ENCODE measurements at regions not wholly inside any gene's neighbourhood (a gene's known extent, or its start where the extent isn't known, plus 50 kb on each side); places are given as distances from the start of the nearest gene placed in this dataset.

DNA sequence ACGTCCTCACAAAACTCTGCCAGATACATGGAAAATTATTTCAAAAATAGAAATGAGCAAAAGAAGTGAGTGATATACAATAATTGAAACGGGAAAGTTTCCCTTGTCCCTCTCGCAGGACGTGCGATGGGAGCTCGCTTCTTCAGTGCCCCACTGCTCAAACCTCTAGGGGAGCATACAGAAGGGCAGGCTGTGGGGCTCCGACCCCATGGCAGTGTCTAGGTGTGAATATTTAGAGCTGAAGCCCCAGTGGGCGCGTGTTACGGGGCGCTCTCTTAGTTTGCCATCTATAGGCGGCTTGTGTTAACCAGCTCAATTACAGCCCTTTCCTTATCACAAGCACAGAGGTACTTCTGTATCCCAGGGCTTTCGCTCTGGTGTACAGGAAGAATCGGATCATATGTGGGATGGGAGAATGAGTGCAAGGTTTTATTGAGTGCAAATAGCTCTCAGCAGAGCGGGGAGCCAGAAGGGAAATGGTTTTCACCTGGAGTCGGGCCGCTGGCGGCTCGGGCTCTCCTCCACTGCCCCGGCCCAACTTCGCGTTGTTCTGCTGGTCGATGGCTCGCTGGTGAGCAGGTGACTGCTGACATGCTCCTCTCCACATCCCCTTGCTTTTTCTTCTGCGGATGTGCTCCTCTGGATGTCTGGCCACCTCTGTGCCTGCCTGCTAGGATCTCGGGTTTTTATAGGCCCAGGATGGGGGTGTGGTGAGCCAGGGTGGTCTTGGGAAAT lies 334.0 kb upstream of the PTPRD start:
- intact Hi-C loops (cut with DNase I) = no loop called here
- ATAC-seq = no peak
- no peak for DNase-seq

DNA sequence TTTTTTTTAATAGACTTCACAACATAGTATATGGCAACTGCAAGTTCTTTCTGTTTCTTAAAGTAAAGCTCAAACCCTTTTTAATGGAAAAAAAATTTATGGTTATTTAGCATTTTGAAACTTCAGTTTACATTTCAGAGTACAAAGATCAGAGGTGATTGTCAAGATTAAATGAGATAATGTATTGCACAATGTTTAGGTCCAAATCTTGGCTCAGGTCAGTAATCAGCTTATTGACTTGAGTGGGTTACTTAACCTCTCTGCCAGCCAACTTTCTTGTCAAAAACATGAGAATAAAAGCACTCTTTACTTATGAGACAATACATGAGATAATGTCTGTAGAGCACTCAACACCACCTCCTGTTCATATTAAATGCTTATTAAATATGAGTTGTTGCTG lies 345.1 kb upstream of the PTPRD start:
- DNase-seq (no peak), ATAC-seq (no peak)
- intact Hi-C loops (cut with DNase I) = no loop called here

DNA sequence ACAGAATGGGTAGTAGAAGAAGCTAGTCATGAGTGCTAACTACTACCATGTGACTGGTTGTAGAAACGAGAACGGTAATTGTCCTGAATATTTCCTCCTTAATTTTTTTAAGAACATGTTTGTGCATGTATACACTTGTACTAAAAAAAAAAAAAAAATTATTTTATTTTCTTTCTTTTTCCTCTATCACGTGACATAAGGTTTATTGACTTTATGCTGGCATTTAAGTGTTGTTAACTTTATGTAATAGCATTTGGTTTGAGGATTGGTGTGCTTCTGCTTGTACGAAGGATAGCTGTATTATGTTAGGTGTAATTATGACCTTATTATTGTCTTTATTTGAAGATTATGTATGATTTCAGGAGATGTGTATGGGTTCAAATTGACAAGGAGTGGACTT lies 349.1 kb upstream of the PTPRD start:
- ATAC-seq (no peak), DNase-seq (no peak)
- intact Hi-C loops (cut with DNase I) = no loop called here

DNA sequence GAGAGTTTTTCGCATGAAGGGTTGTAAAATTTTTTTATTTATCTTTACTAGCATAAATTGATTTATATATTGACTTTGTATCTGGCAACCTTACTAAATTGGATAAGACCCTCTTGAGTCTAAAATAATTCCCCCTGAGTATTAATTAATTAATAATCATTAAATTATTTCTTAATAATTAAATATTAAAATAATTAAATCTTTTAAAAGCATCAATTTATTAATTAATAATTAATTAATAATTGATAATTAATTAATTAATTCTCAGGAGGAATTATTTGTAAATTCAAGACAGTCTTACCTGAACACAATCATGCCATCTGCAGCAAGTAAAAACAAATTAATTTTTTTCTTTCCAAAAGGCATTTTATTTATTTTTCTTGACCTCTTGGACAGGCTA lies 370.4 kb upstream of the PTPRD start:
- no peak for DNase-seq
- intact Hi-C loops (cut with DNase I) = no loop called here
- ATAC-seq = no peak

DNA sequence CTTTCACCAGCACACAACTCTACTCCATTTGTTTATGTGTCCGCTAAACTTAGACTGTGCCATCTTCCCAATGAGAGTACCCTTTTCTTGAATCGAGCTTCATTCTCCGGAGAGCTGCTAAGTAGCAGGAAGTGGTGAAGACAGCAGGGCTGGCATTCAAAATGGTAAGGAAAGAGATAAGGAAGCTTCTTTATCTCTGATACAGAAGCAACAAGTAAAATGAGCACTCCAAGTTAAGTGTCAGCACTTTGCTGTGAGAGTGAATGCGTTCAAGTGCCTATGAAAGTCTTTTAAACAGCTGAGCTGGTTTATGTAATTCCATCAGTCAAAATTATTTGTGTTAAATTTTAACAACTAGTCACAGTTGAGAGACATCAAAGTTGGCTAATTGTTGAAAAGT lies 386.8 kb upstream of the PTPRD start:
- ATAC-seq = no peak
- no peak for DNase-seq
- intact Hi-C loops (cut with DNase I) = no loop called here

DNA sequence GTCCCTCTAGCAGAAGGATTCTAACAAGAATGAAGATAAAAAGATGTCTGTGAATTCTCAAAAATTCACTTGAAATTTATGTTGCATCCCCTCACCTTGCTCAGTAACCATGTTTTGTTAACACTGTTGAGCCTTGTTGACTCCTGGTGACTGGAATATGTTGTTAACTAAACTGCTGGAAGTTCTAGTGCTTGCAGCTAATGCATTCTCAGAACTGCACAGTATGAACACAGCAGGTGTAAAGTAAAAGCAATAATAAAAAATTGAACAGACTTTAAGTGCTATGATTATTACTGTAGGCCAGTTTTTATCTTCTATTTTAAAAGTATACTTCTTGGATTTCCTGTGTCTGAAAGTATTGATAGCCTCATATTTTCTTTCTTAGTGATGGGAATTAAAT lies 388.7 kb upstream of the PTPRD start:
- ATAC-seq = no peak
- DNase-seq = no peak
- intact Hi-C loops (cut with DNase I) = no loop called here

DNA sequence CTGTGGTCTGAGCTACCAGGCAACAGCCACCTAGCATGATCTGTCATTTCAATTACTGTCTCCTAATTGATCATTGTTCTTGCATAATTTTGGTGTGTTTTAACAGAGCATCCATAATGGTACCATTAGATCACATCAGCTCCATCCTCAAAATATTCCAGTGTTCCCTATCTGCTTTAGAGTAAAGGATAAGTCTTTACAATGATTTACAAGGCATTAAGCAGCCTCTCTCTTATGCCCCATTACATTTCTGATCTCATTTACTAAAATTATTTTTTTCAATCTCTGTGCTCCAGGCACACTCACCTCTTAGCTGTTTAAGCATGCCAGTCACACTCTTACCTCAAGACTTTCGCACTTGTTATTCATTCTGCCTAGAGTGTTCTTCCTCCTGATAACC lies 389.9 kb upstream of the PTPRD start:
- ATAC-seq (no peak), DNase-seq (no peak)
- intact Hi-C loops (cut with DNase I) = no loop called here

DNA sequence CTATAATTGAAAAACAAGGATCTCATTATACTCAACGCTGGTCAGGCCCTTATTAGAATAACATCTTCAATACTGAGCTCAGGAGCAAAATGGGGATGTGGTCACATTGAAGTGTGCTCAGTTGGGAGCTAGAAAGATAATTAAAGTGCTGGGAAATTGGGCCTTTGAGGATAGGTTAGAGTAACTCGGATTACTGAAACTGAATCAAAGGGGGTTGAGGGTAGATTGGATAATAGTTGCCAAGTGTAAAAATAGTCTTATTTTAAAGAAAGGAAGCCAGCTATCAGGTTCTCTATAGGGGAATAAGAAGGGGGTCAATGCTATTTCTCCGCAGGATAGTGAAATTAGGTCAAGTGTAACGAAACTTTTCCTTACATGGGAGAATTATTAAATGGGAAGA lies 391.0 kb upstream of the PTPRD start:
- intact Hi-C loops (cut with DNase I) = no loop called here
- DNase-seq (no peak), ATAC-seq (no peak)

DNA sequence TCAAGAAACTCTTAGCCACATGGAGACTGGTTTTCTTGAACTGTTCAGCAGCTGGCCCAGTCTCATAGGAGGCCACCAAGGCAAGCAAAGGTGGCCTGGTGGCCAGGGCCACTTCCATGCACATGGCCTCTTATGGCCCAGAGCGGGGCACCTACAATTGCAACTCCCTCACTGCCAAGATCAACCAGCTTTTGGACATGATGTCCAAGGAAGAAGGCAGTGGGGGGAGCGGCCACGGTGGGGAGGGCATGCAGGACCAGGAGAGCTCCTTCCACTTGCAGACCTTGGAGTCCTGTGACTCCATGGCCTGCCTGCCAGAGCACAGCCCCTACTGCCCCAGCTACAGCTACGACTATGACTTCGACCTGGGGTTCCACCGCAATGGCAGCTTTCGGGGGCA lies 398.9 kb upstream of the PTPRD start:
- intact Hi-C loops (cut with DNase I) = no loop called here
- no peak for DNase-seq
- no peak for ATAC-seq

DNA sequence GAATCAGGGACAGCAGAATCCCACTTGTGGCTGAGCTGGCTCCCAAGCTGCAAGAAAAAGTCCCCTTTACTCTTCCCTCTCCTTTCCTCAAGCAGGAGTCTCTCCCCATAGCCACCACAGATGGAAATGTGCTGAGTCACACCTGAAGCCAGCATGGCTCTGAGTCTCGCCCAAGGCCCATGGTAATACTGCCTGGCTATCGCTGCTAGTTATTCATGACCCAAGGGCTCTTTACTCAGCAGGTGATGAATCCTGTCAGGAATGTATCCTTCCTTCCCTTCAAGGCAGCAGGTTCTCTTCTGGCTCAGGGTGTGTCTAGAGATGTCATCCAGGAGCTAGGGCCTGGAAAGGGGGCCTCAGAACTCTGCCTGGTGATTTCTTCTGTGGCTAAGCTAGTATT lies 403.3 kb upstream of the PTPRD start:
- intact Hi-C loops (cut with DNase I) = no loop called here
- no peak for ATAC-seq
- DNase-seq = no peak

DNA sequence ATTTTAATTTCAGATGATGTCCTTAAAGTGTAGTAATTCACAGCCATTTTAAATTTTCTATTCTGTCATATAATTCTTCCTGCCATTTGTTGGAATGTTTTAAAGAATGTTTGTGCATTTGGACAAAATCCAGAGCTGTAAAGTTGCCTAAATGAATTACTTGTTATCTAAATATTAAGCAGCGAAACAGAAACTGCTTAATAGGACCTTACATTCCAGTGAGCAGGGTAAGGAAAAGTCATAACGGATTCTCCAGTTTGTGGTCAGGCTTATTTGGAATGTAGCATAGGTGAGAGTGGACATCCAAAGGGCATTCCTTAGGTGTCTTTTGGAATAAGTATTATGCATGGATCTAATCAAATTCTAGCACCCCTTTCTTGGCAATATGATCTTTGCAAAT lies 410.4 kb upstream of the PTPRD start:
- DNase-seq = no peak
- ATAC-seq = no peak
- intact Hi-C loops (cut with DNase I) = no loop called here

DNA sequence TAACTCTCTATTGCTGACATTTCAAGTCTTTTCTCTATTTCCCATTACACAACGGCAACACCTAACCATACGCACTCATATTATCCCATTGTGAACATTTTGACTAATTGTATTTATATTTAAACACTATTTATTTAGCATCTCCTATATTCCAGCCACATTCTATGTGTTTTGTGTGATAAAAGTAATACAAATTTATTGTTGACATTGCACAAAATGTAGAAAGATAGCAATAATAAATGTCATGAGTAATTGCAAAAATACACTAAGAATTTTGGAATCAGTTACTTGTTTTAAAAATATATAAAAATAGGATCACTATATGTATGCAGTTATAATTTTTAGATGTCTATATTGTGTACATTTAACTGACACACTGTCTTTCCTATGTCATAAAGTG lies 413.0 kb upstream of the PTPRD start:
- DNase-seq = no peak
- intact Hi-C loops (cut with DNase I) = no loop called here
- ATAC-seq = no peak

DNA sequence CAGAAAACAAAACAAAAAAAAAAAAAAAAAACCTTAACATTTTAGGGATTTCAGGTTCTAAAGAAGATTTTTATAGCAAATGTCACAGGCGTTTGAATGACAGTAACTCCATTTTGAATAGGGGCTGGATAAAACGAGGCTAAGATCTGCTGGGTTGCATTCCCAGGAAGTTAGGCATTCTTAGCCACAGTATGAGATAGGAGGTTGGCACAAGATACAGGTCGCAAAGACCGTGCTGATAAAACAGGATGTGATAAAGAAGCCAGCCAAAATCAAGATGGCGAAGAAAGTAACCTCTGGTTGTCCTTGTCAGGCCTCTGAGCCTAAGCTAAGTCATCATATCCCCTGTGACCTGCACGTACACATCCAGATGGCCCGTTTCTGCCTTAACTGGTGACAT lies 425.6 kb upstream of the PTPRD start:
- no peak for DNase-seq
- intact Hi-C loops (cut with DNase I) = no loop called here

DNA sequence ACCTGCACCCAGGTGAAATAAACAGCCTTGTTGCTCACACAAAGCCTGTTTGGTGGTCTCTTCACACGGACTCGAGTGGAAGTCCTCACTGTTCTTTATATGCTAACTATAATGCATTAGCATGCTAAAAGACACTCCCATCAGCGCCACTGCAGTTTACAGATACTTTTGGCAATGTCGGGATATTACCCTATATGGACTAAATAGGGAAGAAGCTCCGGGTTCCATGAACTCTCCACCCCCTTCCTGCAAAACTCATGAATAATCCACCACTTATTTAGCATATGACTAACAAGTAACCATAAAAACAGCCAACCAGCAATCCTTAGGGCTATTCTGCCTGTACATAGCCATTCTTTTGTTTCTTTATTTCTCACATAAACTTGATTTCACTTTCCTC lies 426.2 kb upstream of the PTPRD start:
- ATAC-seq = no peak
- DNase-seq = no peak
- intact Hi-C loops (cut with DNase I) = no loop called here

More for the DNA sequence above, 425.6 kb upstream of the PTPRD start:
- ATAC-seq = no peak

DNA sequence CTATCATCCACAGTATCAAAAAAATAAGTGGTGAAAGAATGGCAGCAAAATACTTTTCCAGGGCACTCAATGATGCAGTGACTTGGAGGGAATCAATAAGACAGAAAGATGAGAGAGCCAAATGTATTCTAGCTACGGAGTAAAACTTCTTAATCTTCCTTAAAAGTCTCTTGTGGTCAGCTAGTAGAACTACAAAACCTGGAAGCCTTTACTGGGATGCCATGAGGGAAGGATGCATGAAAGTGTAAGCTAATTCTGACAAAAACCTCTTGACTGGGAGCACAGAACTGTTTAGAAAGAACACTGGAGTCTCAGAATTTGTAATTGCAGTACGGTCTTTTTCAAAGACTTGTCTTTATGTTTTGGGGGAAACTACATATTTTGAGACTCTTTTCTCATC lies 432.8 kb upstream of the PTPRD start:
- no peak for DNase-seq
- intact Hi-C loops (cut with DNase I) = no loop called here
- no peak for ATAC-seq

DNA sequence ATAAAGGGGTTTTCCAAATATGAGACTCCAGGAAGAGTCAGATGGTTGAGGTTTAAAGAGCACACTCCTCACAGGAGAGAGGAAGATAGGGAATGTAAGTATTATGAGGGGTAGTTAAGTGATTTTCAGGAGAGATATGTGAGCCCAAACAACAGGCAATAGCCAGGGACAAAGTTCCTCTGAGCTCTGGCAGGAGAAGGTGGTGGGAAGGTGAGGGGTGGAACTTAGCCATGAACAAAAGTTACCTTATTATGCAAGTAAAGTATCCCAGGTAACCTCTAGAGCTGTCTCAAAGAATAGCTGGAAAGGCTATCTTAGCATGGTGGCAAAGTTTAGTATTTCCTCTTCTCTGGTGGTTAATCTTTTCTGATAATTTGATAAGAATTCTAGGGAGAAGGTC lies 450.5 kb upstream of the PTPRD start:
- ATAC-seq (no peak), DNase-seq (no peak)
- intact Hi-C loops (cut with DNase I) = no loop called here

DNA sequence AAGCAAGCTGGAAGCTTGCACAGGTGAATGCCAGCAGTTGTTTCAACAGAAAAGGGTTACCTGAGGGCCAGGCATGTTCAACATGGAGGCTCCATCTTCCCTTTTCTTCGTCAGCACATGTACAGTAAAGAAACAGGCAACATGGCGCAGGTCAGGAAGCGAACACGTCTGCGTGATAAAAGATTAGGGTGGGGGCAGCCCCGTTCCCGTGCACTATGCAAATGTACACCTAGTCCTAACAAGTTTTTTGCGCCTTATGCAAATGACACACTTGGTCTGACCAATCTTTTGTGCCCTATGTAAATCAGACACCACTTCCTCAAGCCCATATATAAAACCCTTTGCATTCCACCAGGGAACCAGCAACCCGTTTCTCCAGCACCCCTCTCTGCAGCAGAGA lies 452.1 kb upstream of the PTPRD start:
- DNase-seq = no peak
- intact Hi-C loops (cut with DNase I) = no loop called here
- no peak for ATAC-seq

DNA sequence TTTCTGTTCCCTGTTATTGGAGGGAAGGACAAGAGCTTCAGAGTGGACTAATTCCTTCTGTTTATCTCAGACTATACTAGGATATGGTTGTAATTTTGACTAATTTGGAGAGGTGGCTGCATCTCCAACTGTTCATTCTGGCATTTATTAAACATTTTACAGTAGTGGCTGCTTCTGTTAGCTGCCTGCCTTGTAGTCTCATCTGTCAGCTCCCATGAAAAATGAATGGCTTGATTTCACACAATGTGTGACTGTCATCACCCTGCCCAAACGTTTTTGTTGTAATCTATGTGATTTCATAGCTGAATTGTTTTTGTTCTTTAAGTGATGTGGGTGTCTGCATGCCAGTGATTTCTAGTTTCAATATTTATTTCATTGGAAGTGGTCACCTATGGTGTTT lies 459.4 kb upstream of the PTPRD start:
- intact Hi-C loops (cut with DNase I) = no loop called here
- ATAC-seq (no peak), DNase-seq (no peak)

DNA sequence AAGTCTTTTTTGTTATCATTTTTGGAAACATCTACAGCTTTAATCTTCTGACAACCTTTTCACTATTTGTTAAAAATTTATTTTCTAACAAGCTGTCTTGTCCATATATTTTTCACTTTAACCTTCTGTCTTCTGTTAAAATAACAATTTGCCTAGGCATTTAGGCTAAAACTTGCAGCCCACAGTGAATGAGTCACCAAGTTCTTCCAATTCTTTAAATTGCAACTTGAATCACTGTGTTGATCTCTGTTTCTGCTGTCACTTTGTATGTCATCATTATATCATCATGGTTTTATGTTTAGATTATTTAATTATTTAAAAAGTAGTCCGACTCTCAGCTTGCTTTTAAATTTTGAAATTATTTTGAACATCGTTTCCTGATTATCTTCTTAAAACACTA lies 473.8 kb upstream of the PTPRD start:
- intact Hi-C loops (cut with DNase I) = no loop called here
- ATAC-seq (no peak), DNase-seq (no peak)

DNA sequence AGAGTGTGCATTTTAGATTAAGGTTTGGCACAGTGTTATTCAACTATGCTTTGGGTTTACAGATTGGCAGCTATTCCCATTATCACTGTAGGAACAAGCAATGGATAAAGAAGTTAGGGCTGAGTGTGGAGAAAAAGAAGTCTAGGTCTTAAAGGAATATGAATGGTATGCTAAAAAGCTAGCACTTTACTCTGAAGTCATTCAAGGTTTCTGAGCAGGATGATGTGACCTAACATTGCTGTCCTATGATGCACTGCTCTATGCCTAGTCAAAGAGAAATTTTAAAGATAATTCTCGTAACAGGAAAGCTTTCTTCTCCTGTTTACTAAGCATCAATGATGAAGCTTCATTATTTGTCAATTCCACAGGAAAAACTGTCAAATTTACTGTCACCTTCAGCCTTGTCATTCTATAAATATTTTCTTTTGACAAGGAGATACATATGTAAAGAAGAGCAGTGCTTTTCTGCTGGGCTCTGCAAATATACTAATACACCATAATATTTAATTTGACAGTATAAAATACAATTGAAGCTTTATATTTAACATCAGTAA lies 476.1 kb upstream of the PTPRD start:
- intact Hi-C loops (cut with DNase I) = no loop called here
- no peak for DNase-seq
- ATAC-seq = no peak

DNA sequence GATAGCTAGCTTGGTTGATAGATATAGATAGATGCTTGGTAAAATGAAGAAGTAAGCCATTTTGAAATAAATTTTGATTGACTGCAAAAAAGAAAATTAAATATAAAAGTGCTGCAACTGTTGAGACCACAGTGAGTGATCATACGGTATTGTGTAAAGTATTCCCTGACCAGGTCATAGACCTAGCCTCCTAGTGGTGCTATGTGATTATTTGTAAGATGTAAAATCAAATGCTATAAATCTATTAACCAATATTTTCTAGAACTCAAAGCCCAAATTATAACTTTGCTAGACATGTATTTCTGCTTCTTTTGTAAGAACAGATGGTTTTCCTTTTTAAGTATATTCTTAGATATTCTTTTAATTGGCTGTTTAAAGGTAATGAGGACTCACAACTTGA lies 480.2 kb upstream of the PTPRD start:
- ATAC-seq (no peak), DNase-seq (no peak)
- intact Hi-C loops (cut with DNase I) = no loop called here

DNA sequence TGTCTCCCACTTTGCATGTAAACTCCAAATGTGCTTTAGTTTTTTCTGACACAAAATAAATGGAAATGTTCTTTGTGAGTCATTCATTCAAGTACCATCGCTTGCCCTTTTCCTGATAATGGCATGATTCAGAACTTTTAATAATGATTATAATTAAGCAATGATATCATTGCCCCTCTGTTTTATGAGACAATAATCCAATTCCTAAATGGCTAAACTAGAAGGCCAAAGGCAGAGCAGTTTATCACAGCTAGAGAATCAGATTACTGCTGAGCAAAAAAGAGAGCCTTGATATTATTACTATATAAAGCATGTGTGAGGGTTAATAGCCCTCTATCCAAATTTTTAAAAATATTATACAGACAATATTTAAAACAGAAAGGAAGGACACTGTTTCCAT lies 484.2 kb upstream of the PTPRD start:
- DNase-seq (no peak), ATAC-seq (no peak)
- intact Hi-C loops (cut with DNase I) = no loop called here
